ENCODE measurements at regions not wholly inside any gene's neighbourhood (a gene's known extent, or its start where the extent isn't known, plus 50 kb on each side); places are given as distances from the start of the nearest gene placed in this dataset.

GRCh38 chr1:100614570-100614969 lies 76.6 kb downstream of the GPR88 start:
- Histone ChIP-seq H3K36me3 (ENCODE audit: control insufficient read depth, insufficient read depth, low read length) (no peaks in the 10 kb centered on the region), H3K4me3 (replicated peaks; ENCODE audit: low read depth, low read length) (no peak overlapping the region), H3K27me3 (replicated peaks; ENCODE audit: control insufficient read depth, insufficient read depth, low read length) (no peaks in the 10 kb centered on the region; the same call in 1 of the 2 replicates)
- DNase-seq (ENCODE audit: extremely low read depth, insufficient read length), result no peak
- no peak for TF ChIP-seq CTCF (IDR thresholded peaks at IDR 0.05; ENCODE audit: insufficient read depth, low read length, poor library complexity, severe bottlenecking)

- DNase-seq (ENCODE audit: extremely low read depth, insufficient read length), result no peak
- Histone ChIP-seq H3K27me3 (replicated peaks; ENCODE audit: control insufficient read depth, insufficient read depth, low read length) (no peaks in the 10 kb centered on the region; the same call in 1 of the 2 replicates), H3K36me3 (ENCODE audit: control insufficient read depth, insufficient read depth, low read length) (no peaks in the 10 kb centered on the region), H3K4me3 (replicated peaks; ENCODE audit: low read depth, low read length) (no peak overlapping the region)
- TF ChIP-seq CTCF (IDR thresholded peaks at IDR 0.05; ENCODE audit: insufficient read depth, low read length, poor library complexity, severe bottlenecking), result no peak
Observed at GRCh38 chr1:100615686-100616085, 77.7 kb downstream of the GPR88 start.

GRCh38 chr1:100616121-100616621 lies 78.2 kb downstream of the GPR88 start:
- no peaks in the 10 kb centered on the region; the same call in 1 of the 2 replicates for H3K27me3 ChIP-seq (replicated peaks; ENCODE audit: control insufficient read depth, insufficient read depth, low read length)
- no peaks in the 10 kb centered on the region for H3K36me3 ChIP-seq (ENCODE audit: control insufficient read depth, insufficient read depth, low read length)
- no peak for DNase-seq (ENCODE audit: extremely low read depth, insufficient read length)
- H3K4me3 ChIP-seq (replicated peaks; ENCODE audit: low read depth, low read length), result no peak overlapping the region
- TF ChIP-seq CTCF (IDR thresholded peaks at IDR 0.05; ENCODE audit: insufficient read depth, low read length, poor library complexity, severe bottlenecking), result no peak

- no peak for DNase-seq (ENCODE audit: extremely low read depth, insufficient read length)
- H3K36me3 ChIP-seq (ENCODE audit: control insufficient read depth, insufficient read depth, low read length), result no peaks in the 10 kb centered on the region
- H3K4me3 ChIP-seq (replicated peaks; ENCODE audit: low read depth, low read length), result no peak overlapping the region
- TF ChIP-seq CTCF (IDR thresholded peaks at IDR 0.05; ENCODE audit: insufficient read depth, low read length, poor library complexity, severe bottlenecking), result no peak
- no peaks in the 10 kb centered on the region for H3K27me3 ChIP-seq (replicated peaks; ENCODE audit: control insufficient read depth, insufficient read depth, low read length)
Observed at GRCh38 chr1:100622037-100622436, 84.1 kb downstream of the GPR88 start.

- Histone ChIP-seq H3K36me3 (ENCODE audit: control insufficient read depth, insufficient read depth, low read length) (no peaks in the 10 kb centered on the region), H3K4me3 (replicated peaks; ENCODE audit: low read depth, low read length) (no peak overlapping the region), H3K27me3 (replicated peaks; ENCODE audit: control insufficient read depth, insufficient read depth, low read length) (no peaks in the 10 kb centered on the region)
- TF ChIP-seq CTCF (IDR thresholded peaks at IDR 0.05; ENCODE audit: insufficient read depth, low read length, poor library complexity, severe bottlenecking), result no peak
- DNase-seq (ENCODE audit: extremely low read depth, insufficient read length), result no peak
Observed at GRCh38 chr1:100622506-100622905, 84.6 kb downstream of the GPR88 start.

Data from GM06990 (cell line).